NCI-H2081 treated with DMSO at 0.1 percent for 48 hours (cell line): ENCODE measurements at regions not wholly inside any gene's neighbourhood (a gene's known extent, or its start where the extent isn't known, plus 50 kb on each side); places are given as distances from the start of the nearest gene placed in this dataset.
"Not testable (repeated sequence)": the region's sequence is repeated elsewhere in the genome, so short reads cannot be mapped to it uniquely, and the experiment has no call there.

Experiments
- DNase-seq: peaks from one replicate; lab custom pipeline; 2025; lab: John Stamatoyannopoulos, UW

- not testable (repeated sequence) for DNase-seq
These were observed 206.4 kb upstream of the PRKX start for GRCh38 chrX:3919668-3920423.

- not testable (repeated sequence) for DNase-seq
These were observed 201.4 kb upstream of the PRKX start for GRCh38 chrX:3914813-3915212.

GRCh38 chrX:3914059-3914458 is 200.6 kb upstream of the PRKX start:
- not testable (repeated sequence) for DNase-seq

GRCh38 chrX:3911012-3911411 is 197.6 kb upstream of the PRKX start:
- DNase-seq = not testable (repeated sequence)

- DNase-seq = not testable (repeated sequence)
These were observed 197.2 kb upstream of the PRKX start for GRCh38 chrX:3910611-3911010.

GRCh38 chrX:3905522-3906258 is 192.2 kb upstream of the PRKX start:
- not testable (repeated sequence) for DNase-seq

- DNase-seq = not testable (repeated sequence)
These were observed 188.8 kb upstream of the PRKX start for GRCh38 chrX:3902222-3902621.

GRCh38 chrX:3896755-3897154 is 183.3 kb upstream of the PRKX start:
- DNase-seq = not testable (repeated sequence)

GRCh38 chrX:3882553-3882920 is 169.1 kb upstream of the PRKX start:
- DNase-seq = not testable (repeated sequence)

GRCh38 chrX:3881898-3882552 is 168.6 kb upstream of the PRKX start:
- DNase-seq = not testable (repeated sequence)

- not testable (repeated sequence) for DNase-seq
These were observed 167.9 kb upstream of the PRKX start for GRCh38 chrX:3881255-3881895.

GRCh38 chrX:3876393-3876792 is 162.9 kb upstream of the PRKX start:
- not testable (repeated sequence) for DNase-seq

- DNase-seq = not testable (repeated sequence)
These were observed 162.2 kb upstream of the PRKX start for GRCh38 chrX:3875638-3876037.

- not testable (repeated sequence) for DNase-seq
These were observed 158.9 kb upstream of the PRKX start for GRCh38 chrX:3872226-3872879.

- DNase-seq = not testable (repeated sequence)
These were observed 153.8 kb upstream of the PRKX start for GRCh38 chrX:3867067-3867831.

GRCh38 chrX:3858332-3858731 is 144.9 kb upstream of the PRKX start:
- not testable (repeated sequence) for DNase-seq

GRCh38 chrX:3843522-3844145 is 130.2 kb upstream of the PRKX start:
- DNase-seq = not testable (repeated sequence)

GRCh38 chrX:3842822-3843521 is 129.5 kb upstream of the PRKX start:
- DNase-seq = not testable (repeated sequence)

GRCh38 chrX:3838754-3839153 is 125.3 kb upstream of the PRKX start:
- DNase-seq = not testable (repeated sequence)
